H9 (cell line): ENCODE measurements at regions not wholly inside any gene's neighbourhood (a gene's known extent, or its start where the extent isn't known, plus 50 kb on each side); places are given as distances from the start of the nearest gene placed in this dataset.

ENCODE experiments used
- DNase-seq: peaks from one replicate; pipeline ENCODE4 v3.0.0-alpha.2; 2017
- H2AFZ ChIP-seq: one replicate; pipeline ENCODE4 v1.6.1; 2013; ENCODE audit warnings: mild to moderate bottlenecking, low read length, control low read depth, moderate library complexity
- H2AK5ac ChIP-seq: 2 replicates; pipeline ENCODE4 v1.6.1; 2013; ENCODE audit warnings: low read length, control low read depth, mixed read lengths; ENCODE audit not compliant: insufficient read length
- H2BK120ac ChIP-seq: one replicate; pipeline ENCODE4 v1.6.1; 2013; ENCODE audit warnings: low read depth, mild to moderate bottlenecking, low read length, control low read depth, inconsistent platforms; ENCODE audit not compliant: poor library complexity, severe bottlenecking
- H2BK12ac ChIP-seq: 2 replicates; pipeline ENCODE4 v1.6.1; 2013; ENCODE audit warnings: low read length, control low read depth, mixed read lengths, low read depth; ENCODE audit not compliant: insufficient read length
- H2BK15ac ChIP-seq: 2 replicates; pipeline ENCODE4 v1.6.1; 2013; ENCODE audit warnings: low read depth, low read length, control low read depth
- H2BK20ac ChIP-seq: one replicate; pipeline ENCODE4 v1.6.1; 2013; ENCODE audit warnings: low read depth, mild to moderate bottlenecking, low read length, control low read depth, inconsistent platforms; ENCODE audit not compliant: poor library complexity, severe bottlenecking
- H2BK5ac ChIP-seq: 2 replicates; pipeline ENCODE4 v1.6.1; 2013; ENCODE audit warnings: low read length, control low read depth, mixed read lengths; ENCODE audit not compliant: insufficient read length
- H3K14ac ChIP-seq: 2 replicates; pipeline ENCODE4 v1.6.1; 2013; ENCODE audit warnings: low read length, control low read depth; ENCODE audit not compliant: insufficient read depth
- H3K18ac ChIP-seq: 2 replicates; pipeline ENCODE4 v1.6.1; 2013; ENCODE audit warnings: low read depth, mild to moderate bottlenecking, mixed read lengths, low read length, control low read depth; ENCODE audit not compliant: insufficient read length
- H3K23ac ChIP-seq: 2 replicates; pipeline ENCODE4 v1.6.1; 2013; ENCODE audit warnings: low read length, control low read depth, mixed read lengths, low read depth; ENCODE audit not compliant: insufficient read length
- H3K23me2 ChIP-seq: 2 replicates; pipeline ENCODE4 v1.6.1; 2013; ENCODE audit warnings: low read depth, mild to moderate bottlenecking, mixed read lengths, low read length, control low read depth; ENCODE audit not compliant: insufficient read length, poor library complexity, severe bottlenecking
- H3K27ac ChIP-seq: 2 replicates; pipeline ENCODE4 v1.5.1; 2013; ENCODE audit warnings: low read length, control low read depth, mixed read lengths, low read depth; ENCODE audit not compliant: insufficient read length
- H3K27me3 ChIP-seq: 2 replicates; pipeline ENCODE4 v1.6.1; 2013; ENCODE audit warnings: low read length, control low read depth, inconsistent platforms; ENCODE audit not compliant: insufficient read depth
- H3K4ac ChIP-seq: 2 replicates; pipeline ENCODE4 v1.6.1; 2013; ENCODE audit warnings: low read depth, mild to moderate bottlenecking, control low read depth, inconsistent platforms, low read length, moderate library complexity
- H3K4me1 ChIP-seq: 2 replicates; pipeline ENCODE4 v1.6.1; 2013; ENCODE audit warnings: low read length, control low read depth, inconsistent platforms; ENCODE audit not compliant: insufficient read depth
- H3K4me2 ChIP-seq: 2 replicates; pipeline ENCODE4 v1.6.1; 2013; ENCODE audit warnings: low read length, control low read depth, mixed read lengths; ENCODE audit not compliant: insufficient read length, insufficient read depth
- H3K56ac ChIP-seq: 2 replicates; pipeline ENCODE4 v1.6.1; 2013; ENCODE audit warnings: low read depth, mild to moderate bottlenecking, mixed read lengths, low read length, control low read depth; ENCODE audit not compliant: insufficient read length
- H3K79me1 ChIP-seq: 2 replicates; pipeline ENCODE4 v1.6.1; 2013; ENCODE audit warnings: low read depth, mild to moderate bottlenecking, moderate library complexity, low read length, control low read depth, inconsistent platforms; ENCODE audit not compliant: insufficient read depth, poor library complexity, severe bottlenecking
- H3K79me2 ChIP-seq: 2 replicates; pipeline ENCODE4 v1.6.1; 2013; ENCODE audit warnings: low read length, control low read depth, inconsistent platforms; ENCODE audit not compliant: insufficient read depth
- H3K9ac ChIP-seq: 2 replicates; pipeline ENCODE4 v1.6.1; 2013; ENCODE audit warnings: low read length, control low read depth, mixed read lengths; ENCODE audit not compliant: insufficient read length; ENCODE audit errors: extremely low read depth
- H3K9me3 ChIP-seq: one replicate; pipeline ENCODE4 v1.6.1; 2013; ENCODE audit warnings: low read depth, low read length, inconsistent platforms; ENCODE audit not compliant: control insufficient read depth
- H3T11ph ChIP-seq: one replicate; pipeline ENCODE4 v1.6.1; 2013; ENCODE audit warnings: mild to moderate bottlenecking, low read length, control low read depth, inconsistent platforms
- H4K20me1 ChIP-seq: one replicate; pipeline ENCODE4 v1.6.1; 2013; ENCODE audit not compliant: control insufficient read depth, insufficient read length, insufficient read depth
- H4K5ac ChIP-seq: 2 replicates; pipeline ENCODE4 v1.6.1; 2013; ENCODE audit warnings: low read depth, mild to moderate bottlenecking, mixed read lengths, low read length, control low read depth; ENCODE audit not compliant: insufficient read length
- H4K8ac ChIP-seq: replicated peaks from 2 replicates; pipeline ENCODE4 v1.6.1; 2013; ENCODE audit warnings: low read length, control low read depth, mixed read lengths, low read depth; ENCODE audit not compliant: insufficient read length
- H4K91ac ChIP-seq: 2 replicates; pipeline ENCODE4 v1.6.1; 2013; ENCODE audit warnings: low read depth, mild to moderate bottlenecking, moderate library complexity, mixed read lengths, low read length, control low read depth; ENCODE audit not compliant: insufficient read length
- H3K27ac Mint-ChIP-seq, 3 experiments: 2 replicates in 2 of 3; 3 replicates in 1 of 3; pipeline ENCODE4 v1.8.0; 2020 to 2021; ENCODE audit warnings: mixed read lengths in 3 of 3, mild to moderate bottlenecking in 1 of 3, moderate library complexity in 1 of 3
- H3K27me3 Mint-ChIP-seq: 2 replicates; pipeline ENCODE4 v1.8.0; 2021; ENCODE audit warnings: low read depth, mild to moderate bottlenecking, moderate library complexity, mixed read lengths
- H3K36me3 Mint-ChIP-seq, 3 experiments: 2 replicates in 2 of 3; 3 replicates in 1 of 3; pipeline ENCODE4 v1.8.0; 2020 to 2021; ENCODE audit warnings: low read depth in 3 of 3, mixed read lengths in 3 of 3; ENCODE audit not compliant: insufficient read depth in 1 of 3
- H3K4me1 Mint-ChIP-seq, 2 experiments: 2 replicates each; pipeline ENCODE4 v1.8.0; 2020; ENCODE audit warnings: mixed read lengths in 2 of 2
- H3K4me3 Mint-ChIP-seq, 2 experiments: 2 replicates in 1 of 2; 3 replicates in 1 of 2; pipeline ENCODE4 v1.8.0; 2020 to 2021; ENCODE audit warnings: mild to moderate bottlenecking in 2 of 2, mixed read lengths in 2 of 2, moderate library complexity in 1 of 2
- H3K9me3 Mint-ChIP-seq, 2 experiments: 2 replicates in 1 of 2; 3 replicates in 1 of 2; pipeline ENCODE4 v1.8.0; 2020; ENCODE audit warnings: mild to moderate bottlenecking in 2 of 2, mixed read lengths in 2 of 2, moderate library complexity in 1 of 2
- WGBS: extraction: QIAGEN DNeasy Blood & Tissue Kit; methylation state at CpG from one replicate; pipeline ENCODE4 v1.1.7; 2013; ENCODE audit warnings: missing lambda C conversion rate, low lambda C conversion rate, mixed read lengths; ENCODE audit not compliant: insufficient read length; ENCODE audit errors: extremely low coverage; 5-methylcytosine and 5-hydroxymethylcytosine counted together
- TF ChIP-seq, protein P1 (sequence below): fragments of 200-600 bp; sonication (generic); conservative IDR thresholded peaks from 3 replicates; pipeline ENCODE4 v1.8.0; 2021; ENCODE audit warnings: antibody characterized with exemption, mild to moderate bottlenecking

DNA sequence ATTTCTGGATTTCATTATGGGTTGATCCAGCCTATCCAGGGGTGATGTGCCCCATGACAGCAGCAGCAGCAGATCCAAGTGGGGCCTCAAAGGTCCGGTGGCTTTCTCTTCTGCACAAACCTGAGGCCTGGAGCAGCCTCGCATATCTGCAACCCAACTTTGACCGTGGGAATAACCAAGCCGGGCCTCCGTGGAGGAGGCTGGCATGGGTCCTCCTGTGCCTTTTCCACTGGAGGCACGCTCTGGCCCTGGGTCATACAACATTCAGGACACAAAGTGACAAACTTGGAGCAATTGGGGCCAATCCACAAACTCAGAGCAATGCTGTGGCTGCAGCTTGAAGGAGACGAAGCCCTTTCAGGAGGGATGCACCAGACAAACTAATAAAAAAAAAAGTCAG is 330.0 kb upstream of the MKI67 start:
- H3K4me3 Mint-ChIP-seq = no peak overlapping the region
- TF ChIP-seq, protein P1, sequence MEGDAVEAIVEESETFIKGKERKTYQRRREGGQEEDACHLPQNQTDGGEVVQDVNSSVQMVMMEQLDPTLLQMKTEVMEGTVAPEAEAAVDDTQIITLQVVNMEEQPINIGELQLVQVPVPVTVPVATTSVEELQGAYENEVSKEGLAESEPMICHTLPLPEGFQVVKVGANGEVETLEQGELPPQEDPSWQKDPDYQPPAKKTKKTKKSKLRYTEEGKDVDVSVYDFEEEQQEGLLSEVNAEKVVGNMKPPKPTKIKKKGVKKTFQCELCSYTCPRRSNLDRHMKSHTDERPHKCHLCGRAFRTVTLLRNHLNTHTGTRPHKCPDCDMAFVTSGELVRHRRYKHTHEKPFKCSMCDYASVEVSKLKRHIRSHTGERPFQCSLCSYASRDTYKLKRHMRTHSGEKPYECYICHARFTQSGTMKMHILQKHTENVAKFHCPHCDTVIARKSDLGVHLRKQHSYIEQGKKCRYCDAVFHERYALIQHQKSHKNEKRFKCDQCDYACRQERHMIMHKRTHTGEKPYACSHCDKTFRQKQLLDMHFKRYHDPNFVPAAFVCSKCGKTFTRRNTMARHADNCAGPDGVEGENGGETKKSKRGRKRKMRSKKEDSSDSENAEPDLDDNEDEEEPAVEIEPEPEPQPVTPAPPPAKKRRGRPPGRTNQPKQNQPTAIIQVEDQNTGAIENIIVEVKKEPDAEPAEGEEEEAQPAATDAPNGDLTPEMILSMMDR = no peak
- no peaks in the 10 kb centered on the region for H3K9me3 Mint-ChIP-seq
- Histone ChIP-seq H3K56ac (no peak overlapping the region), H4K20me1 (no peaks in the 10 kb centered on the region), H2AFZ (no peak overlapping the region), H3K27me3 (no peaks in the 10 kb centered on the region), H4K8ac (no peak overlapping the region), H2BK120ac (no peak overlapping the region), H4K5ac (no peak overlapping the region), H2BK20ac (no peak overlapping the region), H2BK5ac (no peak overlapping the region), H3K27ac (no peak overlapping the region), H3K9ac (no peak overlapping the region), H2AK5ac (no peak overlapping the region), H2BK15ac (no peak overlapping the region), H3K4ac (no peak overlapping the region), H3T11ph (no peak overlapping the region), H4K91ac (no peak overlapping the region), H3K14ac (no peak overlapping the region), H3K23me2 (no peaks in the 10 kb centered on the region), H3K4me2 (no peak overlapping the region), H3K18ac (no peak overlapping the region), H3K9me3 (no peaks in the 10 kb centered on the region), H3K4me1 (no peaks in the 10 kb centered on the region), H3K23ac (no peak overlapping the region), H2BK12ac (no peak overlapping the region), H3K79me1 (no peaks in the 10 kb centered on the region), H3K79me2 (no peaks in the 10 kb centered on the region)
- DNase-seq = no peak
- no peaks in the 10 kb centered on the region for H3K36me3 Mint-ChIP-seq
- H3K27me3 Mint-ChIP-seq = peaks cover 2% of the 10 kb centered on the region; the same call in 1 of the 2 replicates
- no peaks in the 10 kb centered on the region; a peak in 1 of 4 replicates for H3K4me1 Mint-ChIP-seq
- WGBS = no CpG with 5 or more reads among the region's 7 CpGs
- H3K27ac Mint-ChIP-seq = no peak overlapping the region
